ENCODE measurements at regions not wholly inside any gene's neighbourhood (a gene's known extent, or its start where the extent isn't known, plus 50 kb on each side); places are given as distances from the start of the nearest gene placed in this dataset.

GRCh38 chr10:37681617-37681999 is 175.8 kb downstream of the ZNF248 start:
- H2BK15ac ChIP-seq (replicated peaks; ENCODE audit: low read depth): no peak overlapping the region

GRCh38 chr10:37680716-37681616 is 176.4 kb downstream of the ZNF248 start:
- no peak overlapping the region for H3K9ac ChIP-seq (ENCODE audit: low read length)
- H3K18ac ChIP-seq (ENCODE audit: low read length): no peak overlapping the region
- no peaks in the 10 kb centered on the region for H3K36me3 ChIP-seq (ENCODE audit: control insufficient read depth, insufficient read depth, low read length)
- no peak overlapping the region for H2BK120ac ChIP-seq (ENCODE audit: low read depth, low read length)
- H3K27ac ChIP-seq (ENCODE audit: low read depth, low read length): no peak overlapping the region
- H3K27me3 ChIP-seq (ENCODE audit: insufficient read depth, low read length, poor library complexity): no peaks in the 10 kb centered on the region
- no peaks in the 10 kb centered on the region for H3K79me2 ChIP-seq (ENCODE audit: control insufficient read depth, insufficient read depth, low read length)
- H2BK15ac ChIP-seq (replicated peaks; ENCODE audit: low read depth): no peak overlapping the region
- no peaks in the 10 kb centered on the region for H3K79me1 ChIP-seq (ENCODE audit: low read length)
- no peak overlapping the region for H4K5ac ChIP-seq (ENCODE audit: low read length)
- no peak overlapping the region for H3K23ac ChIP-seq (ENCODE audit: low read length)
- DNase-seq: no peak
- WGBS (ENCODE audit: extremely low coverage, insufficient coverage, low lambda C conversion rate): no CpG with 5 or more reads among the region's 52 CpGs
- H3K4me3 ChIP-seq (ENCODE audit: low read length): no peak overlapping the region
- no peak overlapping the region for H3K4ac ChIP-seq (ENCODE audit: low read depth, low read length)
- H3K4me2 ChIP-seq (ENCODE audit: low read length): no peak overlapping the region
- H4K8ac ChIP-seq (ENCODE audit: low read depth, low read length): no peak overlapping the region
- H2BK5ac ChIP-seq (ENCODE audit: low read length): no peak overlapping the region
- H3K56ac ChIP-seq (ENCODE audit: low read length): no peak overlapping the region
- no peak overlapping the region for H2AK5ac ChIP-seq (ENCODE audit: low read length)
- no peaks in the 10 kb centered on the region for H3K4me1 ChIP-seq (ENCODE audit: control insufficient read depth, low read depth, low read length)

More at GRCh38 chr10:37681617-37681999, 175.8 kb downstream of the ZNF248 start:
- Histone ChIP-seq H3K79me2 (ENCODE audit: control insufficient read depth, insufficient read depth, low read length) (no peaks in the 10 kb centered on the region), H3K4ac (ENCODE audit: low read depth, low read length) (no peak overlapping the region), H3K4me3 (ENCODE audit: low read length) (no peak overlapping the region), H2AK5ac (ENCODE audit: low read length) (no peak overlapping the region), H2BK5ac (ENCODE audit: low read length) (no peak overlapping the region), H3K4me2 (ENCODE audit: low read length) (no peak overlapping the region), H3K36me3 (ENCODE audit: control insufficient read depth, insufficient read depth, low read length) (no peaks in the 10 kb centered on the region), H3K27me3 (ENCODE audit: insufficient read depth, low read length, poor library complexity) (no peaks in the 10 kb centered on the region), H3K18ac (ENCODE audit: low read length) (no peak overlapping the region), H4K8ac (ENCODE audit: low read depth, low read length) (no peak overlapping the region), H3K23ac (ENCODE audit: low read length) (no peak overlapping the region), H3K79me1 (ENCODE audit: low read length) (no peaks in the 10 kb centered on the region), H3K56ac (ENCODE audit: low read length) (no peak overlapping the region), H3K4me1 (ENCODE audit: control insufficient read depth, low read depth, low read length) (no peaks in the 10 kb centered on the region), H4K5ac (ENCODE audit: low read length) (no peak overlapping the region), H3K27ac (ENCODE audit: low read depth, low read length) (no peak overlapping the region), H2BK120ac (ENCODE audit: low read depth, low read length) (no peak overlapping the region), H3K9ac (ENCODE audit: low read length) (no peak overlapping the region)
- DNase-seq: no peak
- WGBS (ENCODE audit: extremely low coverage, insufficient coverage, low lambda C conversion rate): no CpG with 5 or more reads among the region's 12 CpGs

GRCh38 chr10:37680243-37680683 is 177.1 kb downstream of the ZNF248 start:
- Histone ChIP-seq H3K79me2 (ENCODE audit: control insufficient read depth, insufficient read depth, low read length) (no peaks in the 10 kb centered on the region), H2BK120ac (ENCODE audit: low read depth, low read length) (no peak overlapping the region), H3K4me2 (ENCODE audit: low read length) (no peak overlapping the region), H3K4me3 (ENCODE audit: low read length) (no peak overlapping the region), H3K9ac (ENCODE audit: low read length) (no peak overlapping the region), H3K23ac (ENCODE audit: low read length) (no peak overlapping the region), H3K4ac (ENCODE audit: low read depth, low read length) (no peak overlapping the region), H3K18ac (ENCODE audit: low read length) (no peak overlapping the region), H4K5ac (ENCODE audit: low read length) (no peak overlapping the region), H2AK5ac (ENCODE audit: low read length) (no peak overlapping the region), H2BK15ac (replicated peaks; ENCODE audit: low read depth) (no peak overlapping the region), H3K79me1 (ENCODE audit: low read length) (no peaks in the 10 kb centered on the region), H3K36me3 (ENCODE audit: control insufficient read depth, insufficient read depth, low read length) (no peaks in the 10 kb centered on the region), H3K27ac (ENCODE audit: low read depth, low read length) (no peak overlapping the region), H3K27me3 (ENCODE audit: insufficient read depth, low read length, poor library complexity) (no peaks in the 10 kb centered on the region), H4K8ac (ENCODE audit: low read depth, low read length) (no peak overlapping the region), H3K4me1 (ENCODE audit: control insufficient read depth, low read depth, low read length) (no peaks in the 10 kb centered on the region), H2BK5ac (ENCODE audit: low read length) (no peak overlapping the region), H3K56ac (ENCODE audit: low read length) (no peak overlapping the region)
- DNase-seq: no peak
- no CpG with 5 or more reads among the region's 30 CpGs for WGBS (ENCODE audit: extremely low coverage, insufficient coverage, low lambda C conversion rate)

DNA sequence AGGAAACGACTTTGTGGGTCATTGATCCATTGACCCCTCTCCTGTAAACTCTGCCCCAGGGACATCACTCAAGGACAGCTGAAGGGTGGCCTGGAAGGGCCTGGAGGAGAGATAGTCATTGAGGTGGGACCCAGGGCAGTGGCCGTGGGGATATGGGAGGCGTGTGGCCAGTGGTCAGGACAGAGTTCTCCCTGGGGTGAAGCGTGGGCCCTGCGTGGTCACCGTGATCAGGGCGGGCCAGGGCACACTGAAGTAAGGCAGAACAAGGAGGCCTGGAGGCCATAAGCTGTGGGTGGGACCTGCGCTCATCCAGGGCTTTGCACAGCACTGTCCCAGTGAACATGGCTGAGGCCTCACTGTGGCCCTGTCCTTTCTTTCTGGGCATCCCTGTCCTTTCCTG is 177.9 kb downstream of the ZNF248 start:
- Histone ChIP-seq H3K4me3 (ENCODE audit: low read length) (no peak overlapping the region), H2BK15ac (replicated peaks; ENCODE audit: low read depth) (no peak overlapping the region), H3K36me3 (ENCODE audit: control insufficient read depth, insufficient read depth, low read length) (no peaks in the 10 kb centered on the region), H2AK5ac (ENCODE audit: low read length) (no peak overlapping the region), H3K27me3 (ENCODE audit: insufficient read depth, low read length, poor library complexity) (no peaks in the 10 kb centered on the region), H3K9ac (ENCODE audit: low read length) (no peak overlapping the region), H2BK5ac (ENCODE audit: low read length) (no peak overlapping the region), H3K4me2 (ENCODE audit: low read length) (no peak overlapping the region), H3K18ac (ENCODE audit: low read length) (no peak overlapping the region), H4K8ac (ENCODE audit: low read depth, low read length) (no peak overlapping the region), H3K23ac (ENCODE audit: low read length) (no peak overlapping the region), H3K4ac (ENCODE audit: low read depth, low read length) (no peak overlapping the region), H3K79me1 (ENCODE audit: low read length) (no peaks in the 10 kb centered on the region), H3K79me2 (ENCODE audit: control insufficient read depth, insufficient read depth, low read length) (no peaks in the 10 kb centered on the region), H2BK120ac (ENCODE audit: low read depth, low read length) (no peak overlapping the region), H3K4me1 (ENCODE audit: control insufficient read depth, low read depth, low read length) (no peaks in the 10 kb centered on the region), H3K27ac (ENCODE audit: low read depth, low read length) (no peak overlapping the region), H4K5ac (ENCODE audit: low read length) (no peak overlapping the region), H3K56ac (ENCODE audit: low read length) (no peak overlapping the region)
- DNase-seq: no peak
- no CpG with 5 or more reads among the region's 8 CpGs for WGBS (ENCODE audit: extremely low coverage, insufficient coverage, low lambda C conversion rate)

GRCh38 chr10:37675449-37675848 is 182.0 kb downstream of the ZNF248 start:
- Histone ChIP-seq H3K23ac (ENCODE audit: low read length) (no peak overlapping the region), H3K36me3 (ENCODE audit: control insufficient read depth, insufficient read depth, low read length) (no peaks in the 10 kb centered on the region), H3K4ac (ENCODE audit: low read depth, low read length) (no peak overlapping the region), H3K9ac (ENCODE audit: low read length) (no peak overlapping the region), H3K4me1 (ENCODE audit: control insufficient read depth, low read depth, low read length) (no peaks in the 10 kb centered on the region), H3K27ac (ENCODE audit: low read depth, low read length) (no peak overlapping the region), H3K56ac (ENCODE audit: low read length) (no peak overlapping the region), H3K79me2 (ENCODE audit: control insufficient read depth, insufficient read depth, low read length) (no peaks in the 10 kb centered on the region), H4K8ac (ENCODE audit: low read depth, low read length) (no peak overlapping the region), H3K27me3 (ENCODE audit: insufficient read depth, low read length, poor library complexity) (no peaks in the 10 kb centered on the region), H3K79me1 (ENCODE audit: low read length) (no peaks in the 10 kb centered on the region), H2BK5ac (ENCODE audit: low read length) (no peak overlapping the region), H3K4me3 (ENCODE audit: low read length) (no peak overlapping the region), H3K18ac (ENCODE audit: low read length) (no peak overlapping the region), H2AK5ac (ENCODE audit: low read length) (no peak overlapping the region), H4K5ac (ENCODE audit: low read length) (no peak overlapping the region), H3K4me2 (ENCODE audit: low read length) (no peak overlapping the region), H2BK120ac (ENCODE audit: low read depth, low read length) (no peak overlapping the region), H2BK15ac (replicated peaks; ENCODE audit: low read depth) (no peak overlapping the region)
- no peak for DNase-seq
- WGBS (ENCODE audit: extremely low coverage, insufficient coverage, low lambda C conversion rate): no CpG with 5 or more reads among the region's 4 CpGs

DNA sequence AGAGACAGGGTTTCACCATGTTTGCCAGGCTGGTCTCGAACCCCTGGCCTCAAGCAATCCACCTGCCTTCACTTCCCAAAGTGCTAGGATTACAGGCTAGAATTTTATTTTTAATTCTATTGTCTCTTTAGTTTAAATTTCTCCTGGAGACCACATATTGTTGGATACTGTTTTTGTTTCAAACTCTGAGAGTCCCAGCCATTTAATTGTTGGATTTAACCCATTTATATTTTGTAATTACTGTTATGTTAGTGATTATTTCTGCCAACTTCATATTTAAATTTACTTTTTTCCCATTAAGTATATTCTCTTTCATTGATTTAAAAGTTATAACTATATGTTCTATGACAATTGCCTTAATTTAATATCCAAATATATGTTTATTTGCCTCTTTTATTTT is 185.6 kb downstream of the ZNF248 start:
- no peak overlapping the region for H3K18ac ChIP-seq (ENCODE audit: low read length)
- H3K4me2 ChIP-seq (ENCODE audit: low read length): no peak overlapping the region
- no peak overlapping the region for H2BK15ac ChIP-seq (replicated peaks; ENCODE audit: low read depth)
- H3K4me1 ChIP-seq (ENCODE audit: control insufficient read depth, low read depth, low read length): no peaks in the 10 kb centered on the region
- no peak for DNase-seq
- H3K23ac ChIP-seq (ENCODE audit: low read length): no peak overlapping the region
- H3K27me3 ChIP-seq (ENCODE audit: insufficient read depth, low read length, poor library complexity): no peaks in the 10 kb centered on the region
- no peaks in the 10 kb centered on the region for H3K36me3 ChIP-seq (ENCODE audit: control insufficient read depth, insufficient read depth, low read length)
- WGBS (ENCODE audit: extremely low coverage, insufficient coverage, low lambda C conversion rate): no CpG with 5 or more reads among the region's 1 CpG
- H3K79me1 ChIP-seq (ENCODE audit: low read length): no peaks in the 10 kb centered on the region
- H3K4me3 ChIP-seq (ENCODE audit: low read length): no peak overlapping the region
- no peak overlapping the region for H3K27ac ChIP-seq (ENCODE audit: low read depth, low read length)
- no peak overlapping the region for H3K9ac ChIP-seq (ENCODE audit: low read length)
- H3K4ac ChIP-seq (ENCODE audit: low read depth, low read length): no peak overlapping the region
- H2BK5ac ChIP-seq (ENCODE audit: low read length): no peak overlapping the region
- H4K8ac ChIP-seq (ENCODE audit: low read depth, low read length): no peak overlapping the region
- H3K56ac ChIP-seq (ENCODE audit: low read length): no peak overlapping the region
- no peak overlapping the region for H2BK120ac ChIP-seq (ENCODE audit: low read depth, low read length)
- H4K5ac ChIP-seq (ENCODE audit: low read length): no peak overlapping the region
- H3K79me2 ChIP-seq (ENCODE audit: control insufficient read depth, insufficient read depth, low read length): no peaks in the 10 kb centered on the region
- H2AK5ac ChIP-seq (ENCODE audit: low read length): no peak overlapping the region

All from mesendoderm (in vitro differentiated cells).